AG09309 (cell line): ENCODE measurements at regions not wholly inside any gene's neighbourhood (a gene's known extent, or its start where the extent isn't known, plus 50 kb on each side); places are given as distances from the start of the nearest gene placed in this dataset.

ENCODE experiments used
- DNase-seq: peaks from one replicate; pipeline ENCODE4 v3.0.0-alpha.2; 2010; ENCODE audit warnings: low read depth
- H3K4me3 ChIP-seq: 2 replicates; pipeline ENCODE4 v1.5.1; 2011; ENCODE audit warnings: mild to moderate bottlenecking, low read depth, low read length, moderate library complexity; ENCODE audit not compliant: control insufficient read depth
- TF ChIP-seq, protein P1 (sequence below): IDR thresholded peaks from 2 replicates; pipeline ENCODE4 v1.5.1; 2011; ENCODE audit warnings: mild to moderate bottlenecking, low read depth, low read length, inconsistent platforms; ENCODE audit not compliant: insufficient read depth, control insufficient read depth; ENCODE audit errors: missing control alignments

- TF ChIP-seq, protein P1, sequence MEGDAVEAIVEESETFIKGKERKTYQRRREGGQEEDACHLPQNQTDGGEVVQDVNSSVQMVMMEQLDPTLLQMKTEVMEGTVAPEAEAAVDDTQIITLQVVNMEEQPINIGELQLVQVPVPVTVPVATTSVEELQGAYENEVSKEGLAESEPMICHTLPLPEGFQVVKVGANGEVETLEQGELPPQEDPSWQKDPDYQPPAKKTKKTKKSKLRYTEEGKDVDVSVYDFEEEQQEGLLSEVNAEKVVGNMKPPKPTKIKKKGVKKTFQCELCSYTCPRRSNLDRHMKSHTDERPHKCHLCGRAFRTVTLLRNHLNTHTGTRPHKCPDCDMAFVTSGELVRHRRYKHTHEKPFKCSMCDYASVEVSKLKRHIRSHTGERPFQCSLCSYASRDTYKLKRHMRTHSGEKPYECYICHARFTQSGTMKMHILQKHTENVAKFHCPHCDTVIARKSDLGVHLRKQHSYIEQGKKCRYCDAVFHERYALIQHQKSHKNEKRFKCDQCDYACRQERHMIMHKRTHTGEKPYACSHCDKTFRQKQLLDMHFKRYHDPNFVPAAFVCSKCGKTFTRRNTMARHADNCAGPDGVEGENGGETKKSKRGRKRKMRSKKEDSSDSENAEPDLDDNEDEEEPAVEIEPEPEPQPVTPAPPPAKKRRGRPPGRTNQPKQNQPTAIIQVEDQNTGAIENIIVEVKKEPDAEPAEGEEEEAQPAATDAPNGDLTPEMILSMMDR: no peak
- no peak for DNase-seq
- no peak overlapping the region for H3K4me3 ChIP-seq
Measured at GRCh38 chr7:26525398-26526264, 234.0 kb downstream of the SNX10 start.

DNA sequence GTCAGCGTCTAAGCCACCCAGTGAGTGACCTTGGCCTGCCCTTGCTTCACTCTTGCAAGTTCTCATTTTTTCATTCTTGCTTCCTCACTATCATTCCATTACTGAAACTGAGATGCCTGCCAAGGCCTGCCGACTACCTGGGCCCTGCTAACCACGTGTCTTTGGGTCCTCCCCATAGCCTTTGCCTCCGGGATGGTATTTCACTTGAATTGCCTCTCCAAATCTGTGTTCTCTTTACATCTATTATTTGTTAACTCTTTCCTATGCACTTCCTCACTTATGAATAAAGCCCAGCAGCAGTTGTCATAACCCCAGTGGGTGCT lies 234.6 kb downstream of the SNX10 start:
- TF ChIP-seq, protein P1: no peak
- DNase-seq: no peak
- no peak overlapping the region for H3K4me3 ChIP-seq

DNA sequence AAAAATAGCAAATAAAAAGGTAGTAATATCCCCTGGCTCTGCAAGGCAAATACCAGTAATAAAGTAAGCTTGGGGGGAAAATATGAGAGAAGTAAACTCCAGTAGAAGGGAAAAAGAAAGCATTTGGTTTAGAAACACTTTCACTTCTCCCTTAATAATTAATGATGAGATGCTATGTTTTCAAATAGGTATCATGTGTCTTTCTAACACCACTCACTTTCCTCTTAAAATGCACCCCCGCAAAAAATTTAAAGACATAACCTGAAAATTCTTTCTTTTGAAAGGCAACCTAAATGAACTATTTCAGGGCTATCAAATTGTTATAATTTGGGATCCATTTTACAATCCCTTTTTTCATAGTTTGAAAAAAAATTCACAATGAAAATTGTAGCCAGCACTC lies 240.3 kb downstream of the SNX10 start:
- no peak for DNase-seq
- TF ChIP-seq, protein P1: no peak
- H3K4me3 ChIP-seq: no peak overlapping the region

GRCh38 chr7:26532471-26532870 lies 240.8 kb downstream of the SNX10 start:
- TF ChIP-seq, protein P1: no peak
- DNase-seq: no peak
- no peak overlapping the region for H3K4me3 ChIP-seq

GRCh38 chr7:26533217-26533616 lies 241.6 kb downstream of the SNX10 start:
- DNase-seq: no peak
- no peak overlapping the region for H3K4me3 ChIP-seq
- TF ChIP-seq, protein P1: no peak

DNA sequence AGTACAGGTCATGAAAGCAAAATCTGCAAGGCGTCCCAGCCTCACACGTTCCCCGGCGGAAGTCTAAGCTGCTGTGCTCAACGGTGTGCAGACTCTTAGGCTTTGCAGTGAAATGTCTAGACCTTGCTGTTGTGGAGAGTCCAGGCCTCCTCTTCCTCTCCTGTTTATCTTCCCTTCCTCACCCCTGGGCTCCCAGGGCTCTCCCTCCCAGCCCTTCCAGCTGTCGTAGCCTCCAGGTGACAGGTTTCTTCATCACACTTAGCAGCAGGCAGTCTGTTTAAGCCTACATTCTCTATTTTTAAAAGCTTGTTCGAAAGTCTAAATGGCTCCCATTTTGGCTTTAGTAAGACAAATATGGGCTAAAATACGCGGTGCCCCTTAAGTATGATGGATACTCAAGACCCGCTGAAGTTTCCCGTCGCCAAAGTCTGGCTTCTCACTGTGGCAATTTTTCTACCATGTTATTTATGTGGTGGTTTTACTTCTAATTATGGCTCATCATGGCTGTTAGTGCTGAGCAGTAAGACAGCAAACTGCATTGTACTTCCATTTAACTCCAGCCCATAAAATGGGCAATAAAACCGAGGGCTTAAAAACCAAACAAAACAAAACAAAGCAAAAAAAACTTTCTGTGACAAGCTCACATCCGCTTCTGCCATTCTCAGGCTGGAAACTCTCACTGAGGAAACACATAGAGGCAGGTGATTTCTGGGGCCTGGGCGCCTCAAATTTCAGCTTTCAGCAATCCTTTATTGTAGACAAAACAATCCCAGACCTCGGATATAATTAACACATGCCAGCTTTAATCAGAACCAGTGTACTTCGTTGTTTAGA lies 243.2 kb downstream of the SNX10 start:
- DNase-seq: no peak
- TF ChIP-seq, protein P1: no peak
- no peak overlapping the region for H3K4me3 ChIP-seq
